OCI-LY3 (cell line): ENCODE measurements at regions not wholly inside any gene's neighbourhood (a gene's known extent, or its start where the extent isn't known, plus 50 kb on each side); places are given as distances from the start of the nearest gene placed in this dataset.

ENCODE experiments used
- H2AFZ ChIP-seq: fragments of 200-600, 300-600 bp; shearing (Covaris generic); 2 replicates; pipeline ENCODE4 v1.6.0; 2014; ENCODE audit warnings: antibody characterized with exemption, low read depth, low read length
- H3K27ac ChIP-seq: fragments of 200-600, 300-600 bp; sonication (generic); 2 replicates; pipeline ENCODE4 v1.5.1; 2014; ENCODE audit warnings: mild to moderate bottlenecking, low read length, moderate library complexity, mixed read lengths
- H3K27me3 ChIP-seq: fragments of 200-600, 300-600 bp; sonication (generic); 2 replicates; pipeline ENCODE4 v1.6.1; 2014; ENCODE audit warnings: low read depth, low read length, mixed read lengths
- H3K36me3 ChIP-seq: fragments of 200-600, 300-600 bp; sonication (generic); replicated peaks from 2 replicates; pipeline ENCODE3; 2014; ENCODE audit warnings: low read depth, low read length, mixed read lengths
- H3K4me1 ChIP-seq: fragments of 300-600, 200-600 bp; sonication (generic); 2 replicates; pipeline ENCODE4 v1.6.1; 2014; ENCODE audit warnings: low read length, mixed read lengths
- H3K4me2 ChIP-seq: fragments of 200-600, 300-600 bp; sonication (generic); 2 replicates; pipeline ENCODE4 v1.6.1; 2014; ENCODE audit warnings: low read length, mixed read lengths
- H3K4me3 ChIP-seq: fragments of 300-600, 200-600 bp; sonication (generic); 2 replicates; pipeline ENCODE4 v1.5.1; 2014; ENCODE audit warnings: antibody characterized with exemption, mild to moderate bottlenecking, low read length, moderate library complexity
- H3K79me2 ChIP-seq: fragments of 300-600, 200-600 bp; shearing (Covaris generic); 2 replicates; pipeline ENCODE4 v1.6.1; 2014; ENCODE audit warnings: mild to moderate bottlenecking, low read length, mixed read lengths
- H3K9ac ChIP-seq: fragments of 300-600, 200-600 bp; shearing (Covaris generic); 2 replicates; pipeline ENCODE4 v1.6.0; 2014; ENCODE audit warnings: mild to moderate bottlenecking, low read length, moderate library complexity
- H3K9me3 ChIP-seq: fragments of 200-600, 300-600 bp; shearing (Covaris generic); 2 replicates; pipeline ENCODE4 v1.6.1; 2014; ENCODE audit warnings: low read length, mixed read lengths; ENCODE audit not compliant: insufficient read depth
- H4K20me1 ChIP-seq: fragments of 200-600, 300-600 bp; sonication (generic); 2 replicates; pipeline ENCODE4 v1.6.1; 2016; ENCODE audit warnings: low read length, mixed read lengths; ENCODE audit not compliant: insufficient read depth
- EZH2phosphoT487 ChIP-seq: fragments of 200-600 bp; shearing (Covaris generic); IDR thresholded peaks from 2 replicates; pipeline ENCODE4 v1.6.1; 2018; ENCODE audit warnings: antibody characterized with exemption, mixed run types, low read depth
- TF ChIP-seq, protein P1 (sequence below): fragments of 200-600, 300-600 bp; sonication (generic); IDR thresholded peaks from 2 replicates; pipeline ENCODE4 v1.5.1; 2014; ENCODE audit warnings: antibody characterized with exemption, low read length, low read depth

DNA sequence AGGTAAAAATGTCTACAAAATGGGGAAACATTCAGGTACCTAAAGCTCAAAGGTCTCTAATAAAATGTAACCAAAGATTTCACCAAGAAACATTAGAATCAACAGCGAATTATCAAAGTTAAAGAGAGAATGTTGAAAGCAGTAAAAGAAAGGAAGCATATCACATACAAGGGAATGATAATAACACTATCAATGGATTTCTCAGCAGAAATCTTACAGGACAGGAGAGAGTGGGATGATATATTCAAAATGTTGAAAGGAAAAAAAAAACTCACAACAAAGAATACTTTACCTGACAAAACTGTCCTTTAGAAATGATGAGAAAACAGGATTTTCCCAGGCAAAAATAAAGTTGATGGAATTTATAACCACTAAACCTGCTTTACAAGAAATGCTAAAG is 591.2 kb upstream of the POU3F3 start:
- H3K9me3 ChIP-seq, result no peaks in the 10 kb centered on the region
- no peaks in the 10 kb centered on the region for H3K4me1 ChIP-seq
- H4K20me1 ChIP-seq, result no peaks in the 10 kb centered on the region
- no peak overlapping the region for H3K4me2 ChIP-seq
- H3K27ac ChIP-seq, result no peak overlapping the region
- no peak overlapping the region for H3K4me3 ChIP-seq
- TF ChIP-seq EZH2phosphoT487, result no peak
- TF ChIP-seq, protein P1, sequence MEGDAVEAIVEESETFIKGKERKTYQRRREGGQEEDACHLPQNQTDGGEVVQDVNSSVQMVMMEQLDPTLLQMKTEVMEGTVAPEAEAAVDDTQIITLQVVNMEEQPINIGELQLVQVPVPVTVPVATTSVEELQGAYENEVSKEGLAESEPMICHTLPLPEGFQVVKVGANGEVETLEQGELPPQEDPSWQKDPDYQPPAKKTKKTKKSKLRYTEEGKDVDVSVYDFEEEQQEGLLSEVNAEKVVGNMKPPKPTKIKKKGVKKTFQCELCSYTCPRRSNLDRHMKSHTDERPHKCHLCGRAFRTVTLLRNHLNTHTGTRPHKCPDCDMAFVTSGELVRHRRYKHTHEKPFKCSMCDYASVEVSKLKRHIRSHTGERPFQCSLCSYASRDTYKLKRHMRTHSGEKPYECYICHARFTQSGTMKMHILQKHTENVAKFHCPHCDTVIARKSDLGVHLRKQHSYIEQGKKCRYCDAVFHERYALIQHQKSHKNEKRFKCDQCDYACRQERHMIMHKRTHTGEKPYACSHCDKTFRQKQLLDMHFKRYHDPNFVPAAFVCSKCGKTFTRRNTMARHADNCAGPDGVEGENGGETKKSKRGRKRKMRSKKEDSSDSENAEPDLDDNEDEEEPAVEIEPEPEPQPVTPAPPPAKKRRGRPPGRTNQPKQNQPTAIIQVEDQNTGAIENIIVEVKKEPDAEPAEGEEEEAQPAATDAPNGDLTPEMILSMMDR, result no peak
- no peaks in the 10 kb centered on the region for H3K36me3 ChIP-seq
- no peak overlapping the region for H2AFZ ChIP-seq
- H3K9ac ChIP-seq, result no peak overlapping the region
- H3K27me3 ChIP-seq, result no peaks in the 10 kb centered on the region
- no peaks in the 10 kb centered on the region for H3K79me2 ChIP-seq

DNA sequence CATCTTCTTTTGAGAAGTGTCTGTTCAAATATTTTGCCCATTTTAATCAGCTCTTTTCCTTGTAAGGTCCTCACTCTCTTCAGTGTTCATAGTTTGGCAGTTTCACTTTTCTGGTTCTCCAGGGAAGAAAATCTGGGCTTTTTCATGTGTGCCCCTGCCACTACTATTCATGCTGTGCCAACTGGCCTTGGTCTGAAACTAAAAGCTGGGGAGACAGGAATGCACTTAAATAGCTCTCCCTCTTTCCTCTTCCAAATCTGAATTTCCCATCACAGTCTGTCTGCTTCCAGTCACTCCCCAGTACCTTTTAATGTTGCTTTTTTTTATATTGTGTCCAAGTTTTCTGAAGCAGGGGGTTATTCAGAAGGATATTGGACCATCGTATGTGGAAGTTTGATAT is 574.3 kb upstream of the POU3F3 start:
- Histone ChIP-seq H4K20me1 (no peaks in the 10 kb centered on the region), H3K27me3 (no peaks in the 10 kb centered on the region), H3K9me3 (no peaks in the 10 kb centered on the region), H3K4me2 (no peak overlapping the region), H3K4me1 (no peaks in the 10 kb centered on the region), H3K27ac (no peak overlapping the region), H3K36me3 (no peaks in the 10 kb centered on the region), H3K9ac (no peak overlapping the region), H3K4me3 (no peak overlapping the region), H3K79me2 (no peaks in the 10 kb centered on the region), H2AFZ (no peak overlapping the region)
- no peak for TF ChIP-seq EZH2phosphoT487
- TF ChIP-seq, protein P1, result no peak

DNA sequence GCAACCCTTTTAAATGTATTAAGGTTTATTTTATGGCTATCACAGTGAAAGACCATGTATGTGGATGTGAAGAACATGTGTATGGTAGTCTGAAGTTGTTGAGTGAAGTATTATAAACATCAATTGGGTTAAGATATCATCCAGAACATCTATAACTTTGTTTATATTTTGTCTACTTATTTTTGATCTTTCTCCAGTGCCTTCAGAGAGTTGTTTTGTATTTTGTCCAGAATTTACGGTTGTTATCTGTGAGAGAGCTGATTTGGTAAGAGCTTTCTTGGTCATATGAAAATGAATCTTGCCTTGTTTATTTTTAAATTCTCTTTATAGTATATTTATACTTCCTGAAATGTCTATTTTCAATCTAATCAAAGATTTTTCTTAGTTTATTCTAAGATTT is 573.7 kb upstream of the POU3F3 start:
- no peaks in the 10 kb centered on the region for H3K36me3 ChIP-seq
- H2AFZ ChIP-seq, result no peak overlapping the region
- no peak overlapping the region for H3K4me3 ChIP-seq
- no peak overlapping the region for H3K4me2 ChIP-seq
- H3K27ac ChIP-seq, result no peak overlapping the region
- no peak for TF ChIP-seq EZH2phosphoT487
- TF ChIP-seq, protein P1, result no peak
- no peaks in the 10 kb centered on the region for H3K9me3 ChIP-seq
- H3K9ac ChIP-seq, result no peak overlapping the region
- no peaks in the 10 kb centered on the region for H3K4me1 ChIP-seq
- no peaks in the 10 kb centered on the region for H3K27me3 ChIP-seq
- H4K20me1 ChIP-seq, result no peaks in the 10 kb centered on the region
- H3K79me2 ChIP-seq, result no peaks in the 10 kb centered on the region

DNA sequence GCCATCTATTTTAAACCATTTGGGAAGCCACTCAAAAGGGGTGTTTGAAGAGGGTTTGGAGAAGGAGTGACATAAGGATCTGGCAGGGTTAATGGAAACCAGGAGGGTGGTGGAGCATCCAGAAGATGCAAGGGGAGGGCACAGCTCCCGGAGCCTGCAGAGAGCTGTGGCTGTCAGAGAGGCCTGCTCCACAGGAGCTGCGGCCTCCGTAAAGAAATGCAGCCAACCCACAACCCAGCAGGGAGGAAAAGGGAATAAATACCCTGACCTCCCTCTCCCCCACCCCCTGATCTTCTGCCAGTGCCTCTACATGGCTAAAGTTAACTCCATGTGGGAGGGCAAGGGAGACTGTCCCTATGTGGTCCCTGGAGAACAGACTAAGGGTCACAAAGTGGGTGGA is 567.1 kb upstream of the POU3F3 start:
- Histone ChIP-seq H4K20me1 (no peaks in the 10 kb centered on the region), H3K79me2 (no peaks in the 10 kb centered on the region), H3K27ac (no peak overlapping the region), H3K4me1 (no peaks in the 10 kb centered on the region), H3K4me2 (no peak overlapping the region), H3K36me3 (no peaks in the 10 kb centered on the region), H3K27me3 (no peaks in the 10 kb centered on the region), H3K9me3 (no peaks in the 10 kb centered on the region), H3K4me3 (no peak overlapping the region), H2AFZ (no peak overlapping the region), H3K9ac (no peak overlapping the region)
- TF ChIP-seq, protein P1, result no peak
- no peak for TF ChIP-seq EZH2phosphoT487
